Activated T-helper 1 cell treated with anti-CD3 and anti-CD28 coated beads, Interleukin-2, amount 50 U/mL, for 16 hours (primary cell): ENCODE measurements at regions not wholly inside any gene's neighbourhood (a gene's known extent, or its start where the extent isn't known, plus 50 kb on each side); places are given as distances from the start of the nearest gene placed in this dataset.

Source experiments
- DNase-seq, 2 donors: peaks; one replicate each; pipeline ENCODE4 v3.0.0-alpha.2; 2020; ENCODE audit warnings: low read depth in 1 of 2, low spot score in 1 of 2

DNA sequence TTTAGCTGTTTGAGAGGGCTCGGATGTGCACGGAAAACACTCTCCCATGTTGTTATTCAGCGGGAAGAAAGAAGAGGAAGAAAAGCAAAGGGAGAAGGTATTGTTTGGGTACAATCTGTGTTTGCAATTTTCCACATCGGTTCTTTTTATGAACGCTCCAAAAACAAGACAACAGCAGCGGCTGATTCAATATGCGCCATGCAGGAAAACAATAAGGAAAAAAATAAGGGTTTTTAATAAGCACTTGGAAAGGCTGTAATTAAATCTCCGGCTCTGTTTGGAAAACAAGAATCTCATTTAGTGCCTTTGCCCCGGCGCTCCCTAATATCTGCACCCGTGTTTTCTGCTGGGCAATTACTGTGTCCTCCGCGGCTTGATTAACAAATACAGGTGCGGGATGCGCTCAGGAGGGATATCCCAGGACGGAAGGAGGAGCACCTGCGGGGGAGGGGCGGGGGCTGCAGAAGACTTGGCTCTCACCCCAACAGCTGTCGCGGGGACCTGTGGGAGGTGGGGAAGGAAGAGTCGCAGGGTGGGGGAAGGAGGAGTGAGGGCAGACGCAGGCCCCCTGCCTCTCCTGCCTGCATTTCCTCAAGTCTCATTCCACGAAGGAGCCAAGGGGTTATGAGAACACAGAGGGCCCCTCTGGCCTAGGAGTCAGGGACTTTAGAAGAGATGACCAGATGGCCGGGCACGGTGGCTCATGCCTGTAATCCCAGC, 181.5 kb upstream of the PODXL start:
- no peak for DNase-seq

DNA sequence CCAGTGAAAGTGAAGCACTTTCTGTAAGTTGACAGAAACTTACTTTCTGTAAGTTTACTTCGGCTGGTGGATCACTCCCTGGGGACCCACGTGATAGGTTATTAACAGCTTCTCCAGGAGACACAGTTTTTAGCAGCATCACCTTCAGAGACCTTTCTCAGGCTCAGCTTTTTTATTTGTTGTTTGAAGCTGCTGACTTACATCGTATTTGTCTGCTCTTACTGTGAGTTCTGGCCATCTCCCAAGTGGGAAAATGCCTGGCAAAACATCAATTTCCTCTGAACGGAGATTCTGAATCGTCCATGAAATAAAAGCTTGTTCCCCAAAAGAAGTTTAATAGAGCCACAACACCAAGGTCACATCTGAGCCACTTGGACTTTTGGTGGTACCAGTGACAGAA, 178.7 kb upstream of the PODXL start:
- DNase-seq: no peak

DNA sequence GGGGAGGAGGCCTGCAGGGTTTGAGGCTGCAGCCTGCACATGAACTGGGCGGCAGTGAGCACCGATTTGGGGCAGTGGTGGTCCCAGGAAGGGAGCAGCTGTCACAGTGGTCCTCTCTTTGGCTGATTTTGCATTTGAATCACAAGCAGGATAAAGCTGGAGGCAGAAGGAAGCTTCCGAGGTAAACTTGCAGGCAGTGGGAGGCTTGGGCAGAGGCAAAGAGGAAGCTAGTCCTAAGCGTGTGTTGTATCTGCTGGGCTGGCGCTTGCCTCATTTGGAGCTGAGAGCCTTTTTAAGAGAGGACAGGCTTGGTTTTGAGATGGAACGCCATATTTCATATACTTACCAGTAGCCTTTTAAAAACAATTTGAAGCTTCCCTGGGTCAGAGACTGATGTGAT, 177.2 kb upstream of the PODXL start:
- no peak for DNase-seq

DNA sequence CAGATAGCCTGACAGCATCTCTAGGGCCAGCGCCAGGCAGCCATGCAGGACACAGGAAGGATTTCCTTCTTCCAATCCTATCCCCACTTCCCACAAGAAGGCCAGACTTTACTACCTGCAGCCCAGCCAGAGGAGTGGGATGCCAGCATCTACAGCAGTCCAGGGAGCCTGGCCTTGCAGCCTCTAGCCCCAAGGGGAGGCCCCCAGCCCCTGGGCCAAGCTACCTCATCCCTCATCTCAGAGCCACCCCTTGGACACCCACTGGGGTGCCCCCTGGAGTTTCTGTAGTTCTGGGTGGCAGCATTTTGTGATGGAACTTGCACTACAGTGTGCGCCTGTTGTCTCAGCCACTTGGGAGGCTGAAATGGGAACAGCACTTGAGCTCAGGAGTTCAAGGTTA, 170.8 kb upstream of the PODXL start:
- no peak for DNase-seq

DNA sequence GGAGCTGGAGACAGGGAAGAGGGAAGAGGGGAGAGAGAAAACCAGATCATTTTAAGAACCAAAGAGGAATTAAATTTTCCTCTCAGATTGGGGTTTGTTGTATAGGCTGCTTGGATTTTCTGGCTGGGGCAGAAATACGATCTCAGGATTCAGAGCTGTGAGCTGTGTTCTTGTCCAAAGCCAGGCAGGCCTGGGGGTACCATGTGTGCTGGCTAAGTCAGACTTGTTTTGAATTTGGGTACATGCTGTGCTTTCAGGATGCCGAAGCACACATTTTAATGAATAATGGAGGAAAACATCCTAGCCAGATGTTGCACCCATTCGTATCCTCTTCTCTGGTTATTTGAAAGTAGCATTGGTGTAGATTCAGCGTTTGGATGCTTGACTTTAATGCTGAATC, 170.3 kb upstream of the PODXL start:
- DNase-seq: no peak

DNA sequence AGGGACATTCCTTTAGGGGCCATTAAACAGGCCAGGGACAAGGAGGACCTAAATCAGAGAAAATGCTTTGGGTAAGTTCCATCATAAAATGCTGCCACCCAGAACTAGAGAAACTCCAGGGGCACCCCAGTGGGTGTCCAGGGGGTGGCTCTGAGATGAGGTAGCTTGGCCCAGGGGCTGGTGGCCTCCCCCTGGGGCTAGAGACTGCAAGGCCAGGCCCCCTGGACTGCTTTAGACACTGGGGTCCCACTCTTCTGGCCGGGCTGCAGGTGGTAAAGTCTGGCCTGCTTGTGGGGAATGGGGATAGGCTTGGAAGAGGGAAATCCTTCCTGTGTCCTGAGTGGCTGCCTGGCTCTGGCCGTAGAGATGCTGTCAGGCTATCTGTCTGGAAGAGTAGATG, 169.6 kb upstream of the PODXL start:
- DNase-seq: no peak

DNA sequence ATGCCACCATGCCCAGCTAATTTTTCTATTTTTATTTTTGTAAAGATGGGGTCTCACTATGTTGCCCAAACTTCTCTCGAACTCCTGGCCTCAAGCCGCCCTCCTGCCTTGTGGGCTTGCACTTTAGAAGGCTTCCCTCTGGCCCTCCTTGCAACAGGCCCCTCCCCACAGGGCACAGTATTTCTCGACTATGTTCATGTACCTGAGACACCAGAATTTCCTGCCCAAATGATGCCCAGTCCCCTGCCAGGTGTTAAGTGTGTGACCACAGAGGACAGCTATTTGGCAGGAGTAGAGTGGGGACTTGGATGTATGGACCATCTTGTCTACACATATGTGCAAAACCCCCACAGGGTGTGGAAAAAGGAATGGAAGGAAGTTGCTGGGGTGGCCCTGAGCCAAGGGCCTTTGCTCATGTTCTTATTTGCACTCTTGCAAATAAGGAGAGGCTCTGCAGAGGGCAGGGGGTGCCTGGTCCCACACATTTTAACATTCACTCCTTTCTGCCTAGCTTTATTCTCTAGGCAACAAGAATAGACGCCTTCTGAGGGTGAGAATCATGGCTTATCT, 168.4 kb upstream of the PODXL start:
- no peak for DNase-seq

DNA sequence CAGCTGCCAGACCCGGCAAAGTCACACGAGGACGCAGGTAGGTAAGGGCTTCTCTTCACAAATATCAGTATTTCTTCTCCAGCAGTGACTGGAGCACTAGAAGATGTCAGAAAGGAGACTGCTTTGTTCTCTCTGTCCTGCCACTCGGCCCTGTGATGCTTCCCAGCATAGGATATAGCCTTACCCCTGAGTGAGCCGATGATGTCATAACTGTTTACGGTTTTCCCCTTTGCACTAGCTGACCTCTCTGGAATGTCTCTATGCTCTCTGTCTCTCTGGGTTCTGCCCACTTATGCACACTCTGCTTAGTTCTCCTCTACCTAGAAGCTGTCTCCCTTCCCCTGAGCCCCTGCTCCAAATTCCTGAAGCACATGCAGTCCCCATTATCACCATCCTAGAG, 167.5 kb upstream of the PODXL start:
- no peak for DNase-seq

DNA sequence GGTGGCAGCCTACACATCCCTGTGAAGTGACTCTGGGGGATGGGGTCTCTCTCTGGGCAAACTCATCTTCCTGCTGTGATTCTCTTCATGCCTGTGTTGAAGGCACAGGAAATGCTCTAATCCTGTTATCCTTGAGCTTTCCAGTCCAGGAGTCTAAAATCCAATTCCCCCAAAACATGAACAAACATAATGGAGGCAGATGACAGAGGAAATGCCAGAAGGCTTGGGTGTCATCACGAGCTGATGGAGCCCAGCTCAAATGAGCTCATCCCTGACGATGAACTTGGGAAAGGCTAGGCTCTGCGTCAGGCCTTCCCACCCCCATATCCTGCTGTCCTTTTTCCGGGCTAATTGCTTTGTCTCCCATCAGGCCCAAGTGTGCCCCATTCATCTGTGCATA, 165.9 kb upstream of the PODXL start:
- no peak for DNase-seq

DNA sequence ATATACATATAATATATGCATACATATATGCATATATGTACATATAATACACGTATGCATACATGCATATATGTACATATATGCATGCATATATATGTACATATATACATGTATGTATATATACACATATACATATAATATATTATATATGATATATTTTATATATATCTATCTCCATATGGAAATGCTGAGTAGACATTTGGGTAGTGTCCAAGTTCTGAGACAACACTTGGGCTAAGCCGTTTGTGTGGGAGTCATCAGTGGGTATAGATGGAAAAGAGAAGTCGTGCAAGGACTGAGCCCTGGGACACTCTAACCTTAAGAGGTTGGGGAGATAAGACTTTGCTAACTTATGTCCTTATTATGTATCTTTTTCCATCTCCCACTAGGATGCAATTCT, 165.2 kb upstream of the PODXL start:
- no peak for DNase-seq

DNA sequence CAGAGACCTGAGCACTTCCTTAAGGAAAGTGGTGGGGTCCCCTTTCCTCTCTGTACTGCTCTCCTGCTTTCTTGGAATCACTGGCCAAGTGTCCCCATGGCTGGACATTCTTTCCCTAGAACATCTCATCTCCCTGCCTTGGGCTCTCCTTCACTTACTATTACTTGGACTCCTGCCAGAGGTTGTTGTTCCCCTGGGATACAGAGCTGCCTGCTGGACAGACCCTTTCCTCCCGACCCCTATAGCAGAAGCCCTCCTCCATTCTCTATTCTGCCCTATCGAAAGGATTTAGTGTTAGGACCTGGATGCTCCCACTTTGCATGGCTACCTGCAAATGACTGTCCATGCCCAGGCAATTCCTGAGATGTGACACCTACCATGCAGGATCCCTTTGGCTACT, 164.3 kb upstream of the PODXL start:
- no peak for DNase-seq

DNA sequence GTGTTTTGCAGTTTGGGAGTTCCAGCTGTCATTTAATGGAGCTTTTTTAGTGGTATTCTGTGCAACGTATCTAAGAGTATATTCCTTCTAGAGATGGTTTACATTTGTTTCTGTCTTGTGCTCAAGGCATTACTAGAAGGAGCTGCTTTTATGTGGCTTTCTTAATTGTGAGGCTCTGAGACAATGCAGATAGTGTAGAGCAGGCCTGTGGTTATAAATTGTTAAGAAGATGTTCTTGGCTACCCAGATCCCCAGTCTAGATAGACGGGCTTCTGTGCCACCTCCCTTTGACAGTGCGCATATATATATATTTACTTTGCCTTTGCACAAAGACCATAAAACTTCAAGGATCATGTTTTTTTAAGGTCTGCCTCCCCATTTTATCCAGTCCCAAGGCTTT, 160.8 kb upstream of the PODXL start:
- no peak for DNase-seq

DNA sequence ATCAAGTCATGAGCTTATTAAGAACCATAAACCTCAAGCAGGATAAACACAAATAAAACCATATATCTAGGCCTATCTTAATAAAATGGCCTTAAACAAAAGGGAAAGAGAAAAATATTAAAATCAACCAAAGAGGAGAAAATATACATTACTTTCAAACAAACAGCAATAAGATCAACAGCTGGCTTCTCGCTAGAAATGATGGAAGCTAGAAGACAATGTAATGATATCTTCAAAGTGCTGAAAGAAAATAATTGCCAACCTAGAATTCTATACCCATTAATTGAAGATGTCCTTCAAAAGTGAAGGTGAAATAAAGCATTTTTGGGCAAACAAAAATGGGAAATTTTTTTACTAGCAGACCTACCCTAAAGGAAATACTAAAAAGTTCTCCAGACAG, 142.9 kb upstream of the PODXL start:
- DNase-seq: no peak

DNA sequence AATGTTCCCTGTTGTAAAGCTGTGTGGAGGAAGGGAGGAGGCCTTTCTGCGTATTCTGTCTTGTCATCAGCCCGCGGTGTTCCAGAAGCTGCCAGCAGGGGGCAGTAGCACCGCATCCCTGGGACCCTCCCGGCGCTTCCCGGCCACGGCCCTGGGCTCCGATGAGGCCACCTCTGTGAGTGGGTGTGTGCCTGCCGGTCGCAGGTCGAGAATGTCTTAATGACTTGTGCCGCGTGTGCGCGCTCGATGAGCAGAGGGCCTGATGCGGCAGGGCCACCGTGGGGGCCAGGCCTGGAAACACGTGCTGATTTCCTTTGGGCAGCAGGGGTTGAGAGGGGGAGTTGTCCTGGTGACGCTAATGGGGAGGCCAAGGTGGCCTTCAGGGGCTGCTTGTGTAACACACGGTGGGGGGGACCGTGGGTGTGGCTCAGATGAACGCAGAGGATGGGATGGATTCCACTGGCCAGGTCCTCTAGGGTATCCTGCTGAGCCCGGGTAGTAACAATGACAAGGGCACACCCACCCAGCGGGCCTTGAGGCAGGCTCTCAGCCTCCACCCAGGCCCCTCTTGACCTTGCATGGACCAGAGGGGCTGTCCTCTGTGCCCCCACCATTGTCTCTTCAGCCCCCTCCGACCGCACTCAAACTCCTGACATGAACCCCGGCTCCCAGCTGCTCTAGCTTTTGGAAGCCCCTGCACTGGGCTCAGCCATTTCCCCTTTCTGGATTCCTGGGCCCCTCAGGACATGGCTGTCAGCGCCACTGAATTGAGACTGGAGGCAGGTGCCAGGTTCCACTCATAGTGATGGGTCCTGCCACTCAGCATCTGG, 135.9 kb upstream of the PODXL start:
- no peak for DNase-seq

DNA sequence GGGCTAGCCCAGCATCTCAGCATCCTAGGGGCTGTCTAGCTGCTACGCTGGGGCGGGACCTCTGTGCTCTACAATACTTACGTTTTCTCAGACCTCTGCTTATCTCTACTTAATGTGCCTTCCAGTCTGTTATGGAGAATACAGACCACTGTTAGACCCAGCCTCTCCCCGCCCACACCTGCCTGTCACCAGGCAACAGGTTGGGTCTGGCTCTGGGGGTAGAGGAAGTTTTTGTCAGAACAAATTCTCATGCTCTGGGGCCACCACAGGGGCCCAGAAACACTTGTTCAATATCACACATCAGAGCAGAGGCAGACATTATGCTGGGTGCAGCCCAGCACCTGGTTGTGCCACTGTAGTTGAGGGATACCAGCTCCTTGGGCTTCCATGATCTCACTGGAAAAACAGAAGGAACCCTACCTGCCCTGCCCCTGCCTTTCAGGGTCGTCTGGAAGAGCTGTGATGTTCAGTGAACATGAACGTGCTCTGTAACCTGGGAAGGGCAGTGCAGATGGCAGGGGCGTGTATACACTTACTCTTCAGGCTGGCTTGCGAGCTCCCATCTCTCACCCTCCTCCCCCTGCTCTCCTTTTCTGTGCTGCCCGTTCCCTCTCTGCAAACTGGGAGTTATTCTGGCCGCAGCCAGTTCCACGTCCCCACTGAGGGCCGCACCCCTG, 135.2 kb upstream of the PODXL start:
- DNase-seq: no peak

DNA sequence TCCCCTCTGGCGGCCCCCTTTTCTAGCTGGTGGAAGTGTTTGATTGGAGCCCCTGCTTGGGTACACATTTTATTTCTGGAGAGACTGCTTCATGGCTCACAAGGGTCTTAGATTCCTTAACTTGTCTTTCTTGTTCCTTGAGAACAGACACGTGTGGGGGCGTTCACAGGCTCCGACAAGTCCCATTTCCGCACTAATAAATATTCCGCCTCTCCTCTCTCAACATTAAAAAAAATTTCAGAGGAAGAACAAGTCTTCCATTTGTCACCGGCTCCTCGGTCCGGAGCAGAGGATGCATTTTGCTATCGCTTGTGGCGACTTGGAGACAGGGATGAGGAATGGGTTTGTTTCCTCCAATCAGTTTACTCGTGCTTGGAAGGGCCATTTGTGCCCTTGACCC, 134.0 kb upstream of the PODXL start:
- DNase-seq: no peak

DNA sequence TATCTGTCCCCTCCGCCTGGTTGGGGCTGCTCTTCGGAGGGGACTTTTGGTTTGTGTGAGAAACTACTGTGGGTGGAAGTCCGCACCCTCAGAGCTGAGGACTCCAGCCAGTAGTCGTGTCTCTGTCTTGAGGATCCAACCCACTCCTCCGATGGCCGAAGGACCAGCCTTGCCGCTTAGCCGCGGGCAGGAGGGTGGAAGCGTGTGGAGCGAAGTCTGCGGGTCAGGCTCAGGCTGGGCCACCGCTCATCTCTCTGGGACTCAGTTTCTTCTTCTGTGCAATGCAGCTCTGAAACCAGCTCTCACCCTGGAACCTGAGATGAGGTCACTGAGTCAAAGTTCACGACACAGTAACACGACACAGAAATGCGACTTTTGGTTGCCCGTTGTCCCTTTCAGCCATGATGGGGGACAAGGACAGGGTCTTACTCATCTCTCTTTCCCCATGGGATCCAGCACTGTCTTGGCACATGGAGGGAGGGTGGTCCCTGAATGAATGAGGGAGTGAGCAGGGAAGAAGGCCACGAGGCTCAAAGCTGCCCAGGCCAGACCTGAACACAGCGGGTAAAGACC, 133.3 kb upstream of the PODXL start:
- no peak for DNase-seq

DNA sequence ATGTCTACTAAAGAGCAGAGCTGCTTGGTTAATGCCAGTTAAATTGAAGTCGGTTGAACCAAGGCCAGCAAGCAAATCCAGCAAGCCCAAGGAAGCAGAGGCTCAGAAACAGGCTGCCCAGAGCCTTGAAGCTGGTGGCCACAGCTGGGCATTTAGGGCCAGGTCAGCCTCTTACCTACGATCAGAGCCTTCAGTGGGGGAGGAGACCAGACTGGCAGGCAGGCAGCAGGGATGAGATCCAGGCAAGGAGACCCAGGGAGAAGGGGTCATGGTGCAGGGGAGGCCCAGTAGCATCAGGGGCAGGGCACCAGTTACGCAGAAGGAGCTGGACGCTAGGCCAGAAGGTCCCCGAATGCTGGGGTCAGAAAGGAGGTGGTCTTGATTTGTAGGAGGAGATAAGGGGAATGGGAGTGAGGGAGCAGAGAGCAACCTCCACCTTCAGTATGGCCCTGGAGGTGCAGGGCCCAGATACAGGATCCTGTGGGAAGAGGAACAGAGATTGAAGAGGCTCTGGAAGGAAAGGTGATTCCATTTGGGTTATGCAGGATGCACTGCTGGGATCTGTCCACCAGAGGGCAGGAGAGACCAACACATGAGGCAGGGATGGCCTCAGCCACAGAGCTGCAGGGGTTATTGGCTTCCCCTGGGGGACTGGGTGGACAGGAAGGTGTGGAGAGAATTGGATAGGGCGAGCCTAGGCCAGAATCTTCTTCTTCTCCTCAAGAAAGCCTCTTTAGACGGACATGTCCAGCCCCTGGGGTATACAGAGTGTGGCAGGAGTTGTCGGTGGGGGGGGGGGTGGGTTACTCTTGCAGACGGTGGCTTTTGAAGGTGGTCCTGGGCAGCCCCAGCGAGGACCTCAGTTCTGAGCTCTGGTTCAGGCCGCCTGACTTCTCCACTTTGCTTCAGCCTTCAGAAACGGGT, 132.6 kb upstream of the PODXL start:
- DNase-seq: peak; percentile 29 to 34

DNA sequence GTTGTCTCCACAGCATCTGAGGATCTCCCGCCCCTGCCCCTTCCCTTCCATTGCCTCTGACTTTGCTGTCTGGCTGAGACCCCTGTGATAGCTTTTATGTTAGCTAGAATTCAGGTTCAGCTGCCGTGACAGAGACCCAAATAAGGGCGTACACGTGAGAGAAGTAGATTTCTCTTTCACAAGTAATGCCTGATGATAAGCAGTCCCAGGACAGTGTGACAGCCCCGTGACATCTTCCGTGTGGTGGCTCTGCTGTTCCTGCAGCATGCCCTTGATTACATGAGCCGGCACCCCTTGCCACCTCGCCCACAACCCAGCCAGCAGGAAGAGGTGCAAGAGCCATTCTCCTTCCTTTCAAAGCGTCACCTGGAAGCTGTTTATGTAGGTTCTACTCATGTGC, 130.9 kb upstream of the PODXL start:
- no peak for DNase-seq

DNA sequence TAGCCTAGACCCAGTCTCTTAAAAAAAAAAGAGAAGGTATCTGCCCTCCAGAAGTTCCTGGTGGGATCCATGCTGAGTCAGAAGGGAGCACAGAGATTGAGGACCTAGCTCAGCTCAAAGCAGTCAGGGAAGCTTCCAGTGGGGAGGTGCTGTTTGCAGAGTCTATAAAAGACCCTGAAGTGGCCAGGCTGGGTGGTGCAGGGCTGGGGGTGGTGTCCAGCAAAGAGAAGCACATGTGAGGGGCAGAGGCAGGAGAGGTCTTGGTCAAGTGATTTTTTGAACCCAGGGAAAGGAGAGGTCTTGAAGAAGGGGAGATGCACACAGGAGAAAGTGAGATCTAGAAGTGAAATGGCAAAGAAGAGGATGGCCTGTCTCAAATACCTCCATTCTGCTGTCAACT, 130.4 kb upstream of the PODXL start:
- DNase-seq: no peak
